KMS-11 (cell line): ENCODE measurements at regions not wholly inside any gene's neighbourhood (a gene's known extent, or its start where the extent isn't known, plus 50 kb on each side); places are given as distances from the start of the nearest gene placed in this dataset.

ENCODE experiments used
- H2AFZ ChIP-seq: fragments of 200-600 bp; sonication (generic); 2 replicates; pipeline ENCODE4 v1.6.1; 2016; ENCODE audit warnings: antibody characterized with exemption, mixed run types, low read depth
- H3K27ac ChIP-seq: fragments of 200-600 bp; sonication (generic); 2 replicates; pipeline ENCODE4 v1.6.1; 2016; ENCODE audit warnings: mild to moderate bottlenecking, mixed run types
- H3K27me3 ChIP-seq: fragments of 200-600 bp; sonication (generic); 2 replicates; pipeline ENCODE4 v1.6.1; 2017; ENCODE audit warnings: mild to moderate bottlenecking, low read depth, mixed run types, moderate library complexity; ENCODE audit not compliant: insufficient read depth
- H3K36me3 ChIP-seq: fragments of 200-600 bp; sonication (generic); 2 replicates; pipeline ENCODE4 v1.6.1; 2017; ENCODE audit warnings: mild to moderate bottlenecking, mixed run types; ENCODE audit not compliant: insufficient read depth
- H3K4me1 ChIP-seq: fragments of 200-600 bp; sonication (generic); 2 replicates; pipeline ENCODE4 v1.6.1; 2016; ENCODE audit warnings: mild to moderate bottlenecking, low read depth, mixed run types; ENCODE audit not compliant: poor library complexity, severe bottlenecking
- H3K4me2 ChIP-seq: fragments of 200-600 bp; sonication (generic); 2 replicates; pipeline ENCODE4 v1.7.0; 2016; ENCODE audit warnings: mild to moderate bottlenecking, mixed run types
- H3K4me3 ChIP-seq: fragments of 200-600 bp; sonication (generic); IDR thresholded peaks from 2 replicates; pipeline ENCODE4 v1.6.1; 2017; ENCODE audit warnings: low read depth, low read length, mixed read lengths; ENCODE audit not compliant: insufficient read depth
- H3K79me2 ChIP-seq: fragments of 200-600 bp; sonication (generic); 2 replicates; pipeline ENCODE4 v1.6.1; 2016; ENCODE audit warnings: low read depth, mixed run types; ENCODE audit not compliant: insufficient read depth
- H3K9ac ChIP-seq: fragments of 200-600 bp; sonication (generic); 2 replicates; pipeline ENCODE4 v1.6.1; 2016; ENCODE audit warnings: mild to moderate bottlenecking, mixed run types
- H4K20me1 ChIP-seq: fragments of 200-600 bp; sonication (generic); 2 replicates; pipeline ENCODE4 v1.6.1; 2016; ENCODE audit warnings: mild to moderate bottlenecking, mixed run types; ENCODE audit not compliant: insufficient read depth
- TF ChIP-seq, protein P1 (sequence below): fragments of 200-600 bp; sonication (generic); conservative IDR thresholded peaks from 2 replicates; pipeline ENCODE4 v1.6.1; 2017; ENCODE audit warnings: low read depth, mild to moderate bottlenecking, antibody characterized with exemption, low read length, moderate library complexity, mixed read lengths

DNA sequence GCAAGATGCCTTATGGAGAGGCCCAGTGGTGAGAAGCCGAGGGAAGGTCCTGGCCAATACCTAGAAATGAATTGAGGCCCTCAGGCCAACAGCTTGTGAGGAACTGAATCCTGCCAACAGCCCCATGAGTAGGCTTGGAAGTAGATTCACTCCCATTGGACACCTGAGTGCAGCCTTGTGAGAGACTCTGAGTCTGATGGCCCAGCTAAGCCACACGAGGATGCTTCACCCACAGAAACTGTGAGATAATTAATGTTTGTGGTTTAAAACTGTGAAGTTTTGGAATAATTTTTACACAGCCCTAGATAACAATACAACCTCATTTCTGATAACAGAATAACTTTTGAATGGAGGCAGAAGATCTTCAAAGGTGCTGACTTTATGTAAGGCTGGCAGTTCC lies 65.9 kb upstream of the DAP start:
- Histone ChIP-seq H3K27me3 (no peaks in the 10 kb centered on the region), H3K9ac (no peak overlapping the region), H3K4me2 (0 out of 2 replicates have a peak overlapping the region, but pooled peaks have one; percentile 13), H2AFZ (peak overlapping the region; percentile 16; the same call in 1 of the 2 replicates), H3K4me3 (no peak overlapping the region), H3K4me1 (peaks cover 29% of the 10 kb centered on the region), H3K27ac (no peak overlapping the region; the same call in 1 of the 2 replicates), H3K36me3 (no peaks in the 10 kb centered on the region), H4K20me1 (no peaks in the 10 kb centered on the region), H3K79me2 (no peaks in the 10 kb centered on the region)
- TF ChIP-seq, protein P1, sequence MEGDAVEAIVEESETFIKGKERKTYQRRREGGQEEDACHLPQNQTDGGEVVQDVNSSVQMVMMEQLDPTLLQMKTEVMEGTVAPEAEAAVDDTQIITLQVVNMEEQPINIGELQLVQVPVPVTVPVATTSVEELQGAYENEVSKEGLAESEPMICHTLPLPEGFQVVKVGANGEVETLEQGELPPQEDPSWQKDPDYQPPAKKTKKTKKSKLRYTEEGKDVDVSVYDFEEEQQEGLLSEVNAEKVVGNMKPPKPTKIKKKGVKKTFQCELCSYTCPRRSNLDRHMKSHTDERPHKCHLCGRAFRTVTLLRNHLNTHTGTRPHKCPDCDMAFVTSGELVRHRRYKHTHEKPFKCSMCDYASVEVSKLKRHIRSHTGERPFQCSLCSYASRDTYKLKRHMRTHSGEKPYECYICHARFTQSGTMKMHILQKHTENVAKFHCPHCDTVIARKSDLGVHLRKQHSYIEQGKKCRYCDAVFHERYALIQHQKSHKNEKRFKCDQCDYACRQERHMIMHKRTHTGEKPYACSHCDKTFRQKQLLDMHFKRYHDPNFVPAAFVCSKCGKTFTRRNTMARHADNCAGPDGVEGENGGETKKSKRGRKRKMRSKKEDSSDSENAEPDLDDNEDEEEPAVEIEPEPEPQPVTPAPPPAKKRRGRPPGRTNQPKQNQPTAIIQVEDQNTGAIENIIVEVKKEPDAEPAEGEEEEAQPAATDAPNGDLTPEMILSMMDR, result no peak

DNA sequence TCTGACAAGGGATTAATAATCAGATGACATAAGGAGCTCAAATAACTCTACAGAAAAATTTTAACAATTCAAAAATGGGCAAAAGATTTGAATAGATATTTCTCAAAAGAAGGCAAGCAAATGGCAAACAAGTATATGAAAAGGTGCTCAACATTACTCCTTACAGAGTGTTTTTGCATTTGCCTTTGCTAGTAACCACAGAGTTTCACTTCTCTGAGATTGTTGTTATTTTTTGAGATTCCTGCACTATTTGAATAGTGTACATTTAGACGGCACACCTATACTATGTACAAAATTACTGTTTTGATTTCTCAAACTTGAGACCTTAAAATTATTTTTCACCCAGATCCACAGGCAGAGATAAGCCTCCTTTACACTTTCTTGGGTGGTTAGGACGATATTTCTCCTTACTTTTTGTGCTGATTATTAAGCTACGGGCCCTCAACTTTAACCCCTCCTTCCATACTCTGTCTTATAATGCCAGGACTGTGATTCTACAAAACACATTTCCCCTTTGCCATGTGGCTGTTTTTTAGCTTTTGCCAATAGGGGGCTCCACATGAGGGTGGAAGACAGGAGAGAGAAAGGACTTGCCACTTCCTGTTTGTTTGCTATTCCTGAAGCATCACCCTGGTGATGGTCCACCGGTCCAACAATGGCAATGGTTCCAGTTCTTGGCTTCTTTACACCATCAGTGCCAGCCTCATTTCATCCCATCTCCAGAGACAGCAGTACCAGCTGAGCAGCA lies 65.0 kb upstream of the DAP start:
- Histone ChIP-seq H3K36me3 (no peaks in the 10 kb centered on the region), H3K4me3 (no peak overlapping the region), H2AFZ (0 out of 2 replicates have a peak overlapping the region, but pooled peaks have one; percentile 16), H3K79me2 (no peaks in the 10 kb centered on the region), H3K4me1 (peaks cover 29% of the 10 kb centered on the region), H3K27ac (no peak overlapping the region), H3K9ac (no peak overlapping the region), H3K4me2 (peak overlapping the region; percentile 8; the same call in 1 of the 2 replicates), H4K20me1 (no peaks in the 10 kb centered on the region), H3K27me3 (no peaks in the 10 kb centered on the region)
- TF ChIP-seq, protein P1, result peak; percentile 60

DNA sequence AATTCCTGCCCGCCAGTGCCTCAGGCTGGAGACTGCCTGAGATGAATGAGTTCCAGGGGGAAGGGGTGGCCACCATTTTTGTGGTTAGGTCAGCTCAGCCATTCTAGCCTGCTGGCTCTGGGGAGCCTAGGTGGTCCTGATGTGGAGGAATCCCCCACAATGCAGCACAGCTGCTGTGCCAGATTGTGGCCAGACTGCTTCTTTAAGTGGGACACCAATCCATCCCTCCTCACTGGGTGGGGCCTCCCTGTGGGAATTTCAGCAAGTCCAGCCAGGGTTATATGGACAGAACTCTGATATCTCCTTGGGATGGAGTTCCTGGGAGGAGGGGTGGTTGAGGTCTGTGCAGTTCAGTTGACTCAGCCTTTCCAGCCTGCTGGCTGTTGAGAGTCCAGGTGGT lies 51.2 kb upstream of the DAP start:
- no peak overlapping the region for H3K4me3 ChIP-seq
- H2AFZ ChIP-seq, result no peak overlapping the region
- no peaks in the 10 kb centered on the region for H4K20me1 ChIP-seq
- no peak overlapping the region for H3K27ac ChIP-seq
- no peaks in the 10 kb centered on the region for H3K27me3 ChIP-seq
- no peaks in the 10 kb centered on the region for H3K79me2 ChIP-seq
- TF ChIP-seq, protein P1, result no peak
- H3K9ac ChIP-seq, result no peak overlapping the region
- H3K4me1 ChIP-seq, result no peaks in the 10 kb centered on the region
- no peaks in the 10 kb centered on the region for H3K36me3 ChIP-seq
- no peak overlapping the region for H3K4me2 ChIP-seq
